HepG2 (cell line): ENCODE measurements at regions not wholly inside any gene's neighbourhood (a gene's known extent, or its start where the extent isn't known, plus 50 kb on each side); places are given as distances from the start of the nearest gene placed in this dataset.

ENCODE experiments used
- SATB2 ChIP-seq: sonication (generic); formaldehyde crosslinking; IDR thresholded peaks from 2 replicates; pipeline ENCODE4 v1.5.0; 2020; ENCODE audit warnings: missing genetic modification reagents
- SMC3 ChIP-seq: IDR thresholded peaks from 2 replicates; pipeline ENCODE4 v1.6.1; 2011; ENCODE audit warnings: low read length, improper control_type of control experiment

DNA sequence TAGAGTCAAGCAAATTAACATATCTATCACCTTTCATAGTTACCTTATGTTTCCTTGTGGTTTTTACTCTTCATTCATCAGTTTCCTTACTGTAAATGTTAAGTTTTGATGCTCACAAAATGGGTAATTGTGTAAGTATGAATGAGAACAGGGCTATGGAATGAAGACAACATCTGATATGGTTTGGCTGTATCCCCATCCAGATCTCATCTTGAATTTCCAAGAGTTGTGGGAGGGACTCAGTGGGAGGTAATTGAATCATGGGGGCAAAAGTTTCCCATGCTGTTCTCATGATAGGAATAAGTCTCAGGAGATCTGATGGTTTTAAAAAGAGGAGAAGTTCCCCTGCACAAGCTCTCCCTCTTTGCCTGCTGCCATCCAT is 107.6 kb downstream of the CCDC34 start:
- no peak for TF ChIP-seq SMC3
- TF ChIP-seq SATB2 (CRISPR knock-in tag): no peak
